B cell (primary cell): ENCODE measurements at regions not wholly inside any gene's neighbourhood (a gene's known extent, or its start where the extent isn't known, plus 50 kb on each side); places are given as distances from the start of the nearest gene placed in this dataset.

Experiments
- ATAC-seq: fragments of 200-7000 bp; cut with Tn5 transposase; one replicate; pipeline ENCODE4 v1.10.0; 2021; ENCODE audit warnings: low read depth, mild to moderate bottlenecking, moderate number of reproducible peaks, moderate library complexity
- CTCF ChIA-PET: fragments of 350-600 bp; sonication (Branson Sonifier 250); formaldehyde crosslinking; loops from one replicate; lab custom pipeline; 2021; ENCODE audit warnings: antibody characterized with exemption, inconsistent platforms; lab: Charles Lee
- POLR2A ChIA-PET: fragments of 350-600 bp; sonication (Branson Sonifier 250); formaldehyde crosslinking; loops from one replicate; lab custom pipeline; 2021; ENCODE audit warnings: antibody characterized with exemption; lab: Charles Lee
- DNase-seq: peaks from one replicate; pipeline ENCODE4 v3.0.0; 2013
- H2AFZ ChIP-seq: 2 replicates; pipeline ENCODE4 v1.6.1; 2012; ENCODE audit warnings: mild to moderate bottlenecking, low read depth, low read length; ENCODE audit not compliant: insufficient read depth, poor library complexity, severe bottlenecking
- H3K27ac ChIP-seq, 2 donors: 1 replicate in 1 of 2; 2 replicates in 1 of 2; pipeline ENCODE4 v1.5.1; 2012 to 2013; ENCODE audit warnings: low read length in 2 of 2, mild to moderate bottlenecking in 2 of 2, moderate library complexity in 1 of 2
- H3K27me3 ChIP-seq, 4 experiments: fragments of 200-600 bp in 1 of 4; sonication (generic) in 1 of 4; replicated peaks in 1 of 4; 1 replicate in 2 of 4; 2 replicates in 2 of 4; pipeline versions ENCODE4 v1.6.1 to v1.7.0; 2013 to 2016; ENCODE audit warnings: low read length in 3 of 4, mild to moderate bottlenecking in 2 of 4, mixed read lengths in 1 of 4, moderate library complexity in 1 of 4; ENCODE audit not compliant: insufficient read depth in 4 of 4, control insufficient read depth in 3 of 4; ENCODE audit errors: control extremely low read depth in 1 of 4
- H3K36me3 ChIP-seq, 2 experiments: replicated peaks in 1 of 2; 1 replicate in 1 of 2; 2 replicates in 1 of 2; pipeline versions ENCODE4 v1.6.1 to v1.7.1; 2013; ENCODE audit warnings: low read length in 1 of 2; ENCODE audit not compliant: insufficient read depth in 2 of 2, control insufficient read depth in 1 of 2; ENCODE audit errors: control extremely low read depth in 1 of 2, extremely low read depth in 1 of 2
- H3K4me1 ChIP-seq, 2 donors: fragments of 200-600 bp in 1 of 2; sonication (generic) in 1 of 2; 1 replicate in 1 of 2; 2 replicates in 1 of 2; pipeline versions ENCODE4 v1.5.1 to v1.6.1; 2013 to 2017; ENCODE audit warnings: low read length in 2 of 2; ENCODE audit not compliant: control insufficient read depth in 2 of 2, insufficient read depth in 2 of 2
- H3K4me2 ChIP-seq: replicated peaks from 2 replicates; pipeline ENCODE3; 2012; ENCODE audit warnings: mild to moderate bottlenecking, low read depth, low read length; ENCODE audit not compliant: poor library complexity, severe bottlenecking
- H3K4me3 ChIP-seq, 5 experiments: fragments of 200-600 bp in 1 of 5; sonication (generic) in 1 of 5; 1 replicate in 3 of 5; 2 replicates in 2 of 5; pipeline versions ENCODE4 v1.5.1 to v1.7.0; 2011 to 2016; ENCODE audit warnings: low read length in 4 of 5, mild to moderate bottlenecking in 4 of 5, low read depth in 2 of 5, control low read depth in 1 of 5, moderate library complexity in 1 of 5; ENCODE audit not compliant: insufficient read depth in 1 of 5; ENCODE audit errors: control extremely low read depth in 1 of 5, extremely low read depth in 1 of 5
- H3K79me2 ChIP-seq: fragments of 200-600 bp; sonication (generic); one replicate; pipeline ENCODE4 v1.6.0; 2016; ENCODE audit warnings: low read length; ENCODE audit not compliant: control insufficient read depth, insufficient read depth
- H3K9ac ChIP-seq: fragments of 200-600 bp; sonication (generic); 2 replicates; pipeline ENCODE4 v1.6.1; 2017; ENCODE audit warnings: mild to moderate bottlenecking, low read length, moderate library complexity
- H3K9me3 ChIP-seq, 3 donors: one replicate each; pipeline versions ENCODE4 v1.6.1 to v1.7.1; 2013; ENCODE audit warnings: low read length in 2 of 3; ENCODE audit not compliant: control insufficient read depth in 2 of 3, insufficient read depth in 1 of 3; ENCODE audit errors: control extremely low read depth in 1 of 3
- H4K20me1 ChIP-seq: 2 replicates; pipeline ENCODE4 v1.6.0; 2012; ENCODE audit warnings: mild to moderate bottlenecking, low read length; ENCODE audit not compliant: insufficient read depth, control insufficient read depth, poor library complexity, severe bottlenecking
- H3K27ac Mint-ChIP-seq: one replicate; pipeline ENCODE4 v1.8.0; 2021; ENCODE audit warnings: mixed read lengths
- H3K27me3 Mint-ChIP-seq: one replicate; pipeline ENCODE4 v1.8.0; 2021; ENCODE audit warnings: mixed read lengths
- H3K4me1 Mint-ChIP-seq: one replicate; pipeline ENCODE4 v1.8.0; 2021; ENCODE audit warnings: mixed read lengths
- H3K4me3 Mint-ChIP-seq: one replicate; pipeline ENCODE4 v1.8.0; 2021; ENCODE audit warnings: mixed read lengths
- H3K9me3 Mint-ChIP-seq: one replicate; pipeline ENCODE4 v1.8.0; 2022; ENCODE audit warnings: mixed read lengths; ENCODE audit not compliant: insufficient read depth
- EZH2 ChIP-seq: IDR thresholded peaks from 2 replicates; pipeline ENCODE4 v1.6.1; 2012; ENCODE audit warnings: borderline replicate concordance, low read depth, mild to moderate bottlenecking, moderate library complexity, low read length; ENCODE audit not compliant: insufficient read depth, poor library complexity, severe bottlenecking
- WGBS: methylation state at CpG from one replicate; pipeline ENCODE4 v1.1.5; 2013; ENCODE audit warnings: missing lambda C conversion rate; ENCODE audit not compliant: insufficient coverage; 5-methylcytosine and 5-hydroxymethylcytosine counted together
- intact Hi-C: fragments of 100-400 bp; cut with micrococcal nuclease; formaldehyde crosslinking; loops from one replicate; pipeline ENCODE4 v1.10.0; 2022
- TF ChIP-seq, protein P1 (sequence below): fragments of 200-600 bp; IDR thresholded peaks from one replicate; pipeline ENCODE4 v1.8.0; 2022; ENCODE audit warnings: antibody characterized with exemption, mild to moderate bottlenecking

DNA sequence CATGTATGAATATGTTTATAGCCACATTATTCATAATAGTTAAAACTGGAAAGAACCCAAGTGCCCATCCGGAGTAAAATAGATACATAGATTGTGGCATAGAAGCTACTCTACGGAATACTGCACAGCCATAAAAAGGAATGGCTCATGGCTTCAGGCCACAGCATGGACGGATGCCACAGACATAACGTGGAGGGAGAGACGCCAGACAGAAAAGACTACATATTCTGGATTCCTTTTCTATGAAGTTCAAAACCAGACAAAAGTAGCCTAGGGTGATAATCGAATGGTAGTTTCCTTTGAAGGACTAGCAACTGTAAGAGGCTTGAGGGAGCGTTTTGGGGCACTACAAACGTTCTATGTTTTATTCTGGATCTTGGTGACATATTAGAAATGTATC is 58.9 kb upstream of the FOXI2 start:
- no peaks in the 10 kb centered on the region for H3K4me1 Mint-ChIP-seq
- Histone ChIP-seq H2AFZ (no peak overlapping the region), H3K4me3 (no peak overlapping the region), H3K27me3 (no peaks in the 10 kb centered on the region), H3K36me3 (no peaks in the 10 kb centered on the region), H3K27ac (no peak overlapping the region), H3K9me3 (no peaks in the 10 kb centered on the region), H3K4me2 (no peak overlapping the region), H3K4me1 (no peaks in the 10 kb centered on the region), H3K79me2 (no peaks in the 10 kb centered on the region), H3K9ac (no peak overlapping the region), H4K20me1 (no peaks in the 10 kb centered on the region)
- no peak overlapping the region for H3K4me3 Mint-ChIP-seq
- no peak for ATAC-seq
- H3K27ac Mint-ChIP-seq = no peak overlapping the region
- intact Hi-C loops = no loop called here
- DNase-seq = no peak
- POLR2A ChIA-PET = no interaction called here
- CTCF ChIA-PET = no interaction called here
- WGBS = 73% methylated on average over 5 of the region's 8 CpGs
- no peaks in the 10 kb centered on the region for H3K27me3 Mint-ChIP-seq
- no peak for TF ChIP-seq EZH2
- TF ChIP-seq, protein P1, sequence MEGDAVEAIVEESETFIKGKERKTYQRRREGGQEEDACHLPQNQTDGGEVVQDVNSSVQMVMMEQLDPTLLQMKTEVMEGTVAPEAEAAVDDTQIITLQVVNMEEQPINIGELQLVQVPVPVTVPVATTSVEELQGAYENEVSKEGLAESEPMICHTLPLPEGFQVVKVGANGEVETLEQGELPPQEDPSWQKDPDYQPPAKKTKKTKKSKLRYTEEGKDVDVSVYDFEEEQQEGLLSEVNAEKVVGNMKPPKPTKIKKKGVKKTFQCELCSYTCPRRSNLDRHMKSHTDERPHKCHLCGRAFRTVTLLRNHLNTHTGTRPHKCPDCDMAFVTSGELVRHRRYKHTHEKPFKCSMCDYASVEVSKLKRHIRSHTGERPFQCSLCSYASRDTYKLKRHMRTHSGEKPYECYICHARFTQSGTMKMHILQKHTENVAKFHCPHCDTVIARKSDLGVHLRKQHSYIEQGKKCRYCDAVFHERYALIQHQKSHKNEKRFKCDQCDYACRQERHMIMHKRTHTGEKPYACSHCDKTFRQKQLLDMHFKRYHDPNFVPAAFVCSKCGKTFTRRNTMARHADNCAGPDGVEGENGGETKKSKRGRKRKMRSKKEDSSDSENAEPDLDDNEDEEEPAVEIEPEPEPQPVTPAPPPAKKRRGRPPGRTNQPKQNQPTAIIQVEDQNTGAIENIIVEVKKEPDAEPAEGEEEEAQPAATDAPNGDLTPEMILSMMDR = no peak
- no peaks in the 10 kb centered on the region for H3K9me3 Mint-ChIP-seq

DNA sequence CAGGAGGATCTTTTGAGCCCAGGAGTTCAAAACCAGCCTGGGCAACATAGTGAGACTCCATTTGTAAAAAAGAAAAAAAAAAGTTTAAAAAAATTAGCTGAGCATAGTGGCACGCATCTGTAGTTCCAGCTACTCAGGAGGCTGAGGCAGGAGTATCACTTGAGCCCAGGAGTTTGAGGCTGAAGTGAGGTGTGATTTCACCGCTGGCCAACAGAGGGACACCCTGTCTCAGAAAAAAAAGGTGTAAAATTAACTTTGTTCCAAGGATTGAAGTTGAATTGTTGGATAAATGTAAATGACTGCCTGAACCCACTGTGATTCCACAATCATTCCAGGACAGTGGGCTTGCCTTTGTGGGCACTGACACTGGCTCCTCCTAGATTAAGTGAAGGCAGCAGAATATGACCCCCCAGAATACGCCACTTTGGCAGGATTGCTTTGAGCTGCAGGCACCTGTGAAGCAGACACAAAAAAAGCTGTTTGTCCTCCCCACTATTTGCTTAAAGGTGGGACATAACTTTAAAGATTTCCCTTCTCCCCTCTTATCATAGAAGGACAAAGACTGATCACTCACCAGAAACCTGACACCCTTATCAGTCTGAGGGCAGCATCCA is 57.2 kb upstream of the FOXI2 start:
- H3K36me3 ChIP-seq = no peaks in the 10 kb centered on the region
- ChIA-PET POLR2A (no interaction called here), CTCF (interaction anchor here (1.6 kb wide), 1 partner anchor 390 kb away, joined by 5 read pairs; no protein-coding TSS in a partner anchor)
- H4K20me1 ChIP-seq = no peaks in the 10 kb centered on the region
- H3K4me1 ChIP-seq = no peaks in the 10 kb centered on the region
- no peak for ATAC-seq
- H3K79me2 ChIP-seq = no peaks in the 10 kb centered on the region
- no peak for DNase-seq
- no peak overlapping the region for H3K4me3 Mint-ChIP-seq
- H3K27ac Mint-ChIP-seq = no peak overlapping the region
- H3K9me3 ChIP-seq = no peaks in the 10 kb centered on the region
- H3K27me3 ChIP-seq = no peaks in the 10 kb centered on the region
- H3K4me2 ChIP-seq = no peak overlapping the region
- no peak overlapping the region for H3K27ac ChIP-seq
- no peak for TF ChIP-seq EZH2
- TF ChIP-seq, protein P1 = peak; percentile 20
- intact Hi-C loops = no loop called here
- no peak overlapping the region for H3K4me3 ChIP-seq
- H3K9ac ChIP-seq = no peak overlapping the region
- H3K27me3 Mint-ChIP-seq = peaks cover 4% of the 10 kb centered on the region
- no peak overlapping the region for H2AFZ ChIP-seq
- no peaks in the 10 kb centered on the region for H3K4me1 Mint-ChIP-seq
- 91% methylated on average over 3 of the region's 3 CpGs for WGBS
- H3K9me3 Mint-ChIP-seq = no peaks in the 10 kb centered on the region
